Ishikawa (cell line): ENCODE measurements at regions not wholly inside any gene's neighbourhood (a gene's known extent, or its start where the extent isn't known, plus 50 kb on each side); places are given as distances from the start of the nearest gene placed in this dataset.

Source experiments
- CEBPB ChIP-seq: IDR thresholded peaks from 2 replicates; pipeline ENCODE4 v1.6.1; 2012
- CREB1 ChIP-seq: IDR thresholded peaks from 2 replicates; pipeline ENCODE4 v1.6.1; 2012; ENCODE audit warnings: low read depth
- EGR1 ChIP-seq: IDR thresholded peaks from 2 replicates; pipeline ENCODE4 v1.6.1; 2012
- EP300 ChIP-seq: IDR thresholded peaks from 2 replicates; pipeline ENCODE4 v1.6.1; 2012; ENCODE audit warnings: borderline replicate concordance
- FOXM1 ChIP-seq: IDR thresholded peaks from 2 replicates; pipeline ENCODE4 v1.6.1; 2012; ENCODE audit warnings: low read depth, borderline replicate concordance
- NFIC ChIP-seq: IDR thresholded peaks from 2 replicates; pipeline ENCODE4 v1.6.1; 2012
- RAD21 ChIP-seq: IDR thresholded peaks from 2 replicates; pipeline ENCODE4 v1.6.1; 2012; ENCODE audit warnings: low read depth
- TAF1 ChIP-seq: IDR thresholded peaks from 2 replicates; pipeline ENCODE4 v1.6.1; 2012; ENCODE audit warnings: low read depth, mild to moderate bottlenecking
- TCF12 ChIP-seq: IDR thresholded peaks from 2 replicates; pipeline ENCODE4 v1.6.1; 2012; ENCODE audit warnings: low read depth
- TEAD4 ChIP-seq: IDR thresholded peaks from 2 replicates; pipeline ENCODE4 v1.6.1; 2012
- YY1 ChIP-seq: IDR thresholded peaks from 2 replicates; pipeline ENCODE4 v1.6.1; 2012; ENCODE audit warnings: low read depth
- TF ChIP-seq, protein P1 (sequence below): IDR thresholded peaks from 2 replicates; pipeline ENCODE4 v1.6.1; 2012
- TF ChIP-seq, protein P2 (sequence below): IDR thresholded peaks from 2 replicates; pipeline ENCODE4 v1.6.1; 2012
- TF ChIP-seq, protein P3 (sequence below): IDR thresholded peaks from 2 replicates; pipeline ENCODE4 v1.6.1; 2012; ENCODE audit warnings: low read depth, mild to moderate bottlenecking

DNA sequence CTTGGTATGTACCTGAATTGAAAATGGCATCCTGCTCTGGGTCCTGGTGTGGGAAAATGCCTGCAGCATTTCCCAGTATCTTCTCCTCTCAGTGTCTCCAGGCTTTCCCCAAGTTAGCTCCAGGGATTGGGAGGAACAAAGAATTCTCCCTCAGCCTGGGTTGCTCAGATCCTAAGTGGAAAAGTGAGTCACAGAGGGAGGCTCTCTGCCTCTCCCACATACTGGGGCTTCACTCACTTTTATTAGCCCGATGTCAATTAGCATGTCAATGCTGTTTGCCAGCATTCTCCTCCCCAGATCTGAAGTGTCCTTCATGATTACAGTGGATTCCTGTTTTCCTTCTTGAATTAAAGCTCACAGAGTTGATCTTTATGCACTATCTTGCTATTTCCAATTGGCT lies 655.0 kb downstream of the EPHA3 start:
- no peak for TF ChIP-seq TCF12
- TF ChIP-seq, protein P1, sequence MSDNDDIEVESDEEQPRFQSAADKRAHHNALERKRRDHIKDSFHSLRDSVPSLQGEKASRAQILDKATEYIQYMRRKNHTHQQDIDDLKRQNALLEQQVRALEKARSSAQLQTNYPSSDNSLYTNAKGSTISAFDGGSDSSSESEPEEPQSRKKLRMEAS = no peak
- no peak for TF ChIP-seq EP300
- no peak for TF ChIP-seq TAF1
- no peak for TF ChIP-seq YY1
- TF ChIP-seq, protein P2, sequence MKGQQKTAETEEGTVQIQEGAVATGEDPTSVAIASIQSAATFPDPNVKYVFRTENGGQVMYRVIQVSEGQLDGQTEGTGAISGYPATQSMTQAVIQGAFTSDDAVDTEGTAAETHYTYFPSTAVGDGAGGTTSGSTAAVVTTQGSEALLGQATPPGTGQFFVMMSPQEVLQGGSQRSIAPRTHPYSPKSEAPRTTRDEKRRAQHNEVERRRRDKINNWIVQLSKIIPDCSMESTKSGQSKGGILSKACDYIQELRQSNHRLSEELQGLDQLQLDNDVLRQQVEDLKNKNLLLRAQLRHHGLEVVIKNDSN = no peak
- no peak for TF ChIP-seq TEAD4
- TF ChIP-seq, protein P3, sequence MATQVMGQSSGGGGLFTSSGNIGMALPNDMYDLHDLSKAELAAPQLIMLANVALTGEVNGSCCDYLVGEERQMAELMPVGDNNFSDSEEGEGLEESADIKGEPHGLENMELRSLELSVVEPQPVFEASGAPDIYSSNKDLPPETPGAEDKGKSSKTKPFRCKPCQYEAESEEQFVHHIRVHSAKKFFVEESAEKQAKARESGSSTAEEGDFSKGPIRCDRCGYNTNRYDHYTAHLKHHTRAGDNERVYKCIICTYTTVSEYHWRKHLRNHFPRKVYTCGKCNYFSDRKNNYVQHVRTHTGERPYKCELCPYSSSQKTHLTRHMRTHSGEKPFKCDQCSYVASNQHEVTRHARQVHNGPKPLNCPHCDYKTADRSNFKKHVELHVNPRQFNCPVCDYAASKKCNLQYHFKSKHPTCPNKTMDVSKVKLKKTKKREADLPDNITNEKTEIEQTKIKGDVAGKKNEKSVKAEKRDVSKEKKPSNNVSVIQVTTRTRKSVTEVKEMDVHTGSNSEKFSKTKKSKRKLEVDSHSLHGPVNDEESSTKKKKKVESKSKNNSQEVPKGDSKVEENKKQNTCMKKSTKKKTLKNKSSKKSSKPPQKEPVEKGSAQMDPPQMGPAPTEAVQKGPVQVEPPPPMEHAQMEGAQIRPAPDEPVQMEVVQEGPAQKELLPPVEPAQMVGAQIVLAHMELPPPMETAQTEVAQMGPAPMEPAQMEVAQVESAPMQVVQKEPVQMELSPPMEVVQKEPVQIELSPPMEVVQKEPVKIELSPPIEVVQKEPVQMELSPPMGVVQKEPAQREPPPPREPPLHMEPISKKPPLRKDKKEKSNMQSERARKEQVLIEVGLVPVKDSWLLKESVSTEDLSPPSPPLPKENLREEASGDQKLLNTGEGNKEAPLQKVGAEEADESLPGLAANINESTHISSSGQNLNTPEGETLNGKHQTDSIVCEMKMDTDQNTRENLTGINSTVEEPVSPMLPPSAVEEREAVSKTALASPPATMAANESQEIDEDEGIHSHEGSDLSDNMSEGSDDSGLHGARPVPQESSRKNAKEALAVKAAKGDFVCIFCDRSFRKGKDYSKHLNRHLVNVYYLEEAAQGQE = no peak
- no peak for TF ChIP-seq CREB1
- no peak for TF ChIP-seq EGR1
- no peak for TF ChIP-seq NFIC
- TF ChIP-seq FOXM1 = no peak
- no peak for TF ChIP-seq RAD21
- TF ChIP-seq CEBPB = no peak
